ENCODE measurements at regions not wholly inside any gene's neighbourhood (a gene's known extent, or its start where the extent isn't known, plus 50 kb on each side); places are given as distances from the start of the nearest gene placed in this dataset.

GRCh38 chrX:67342138-67342537 lies 201.7 kb upstream of the AR start:
- TF ChIP-seq ZNF501 (tag by site-specific recombination; IDR thresholded peaks at IDR 0.05): no peak
- TF ChIP-seq CTCF (tag by site-specific recombination; IDR thresholded peaks at IDR 0.05): no peak
- TF ChIP-seq ZNF37A (tag by site-specific recombination; IDR thresholded peaks at IDR 0.05): no peak
- no peak for TF ChIP-seq ZNF121 (tag by site-specific recombination; IDR thresholded peaks at IDR 0.05)
- TF ChIP-seq ZNF311 (tag by site-specific recombination; IDR thresholded peaks at IDR 0.05; ENCODE audit: borderline replicate concordance): no peak
- TF ChIP-seq ZNF645 (tag by site-specific recombination; IDR thresholded peaks at IDR 0.05): no peak
- no peak for TF ChIP-seq FEZF1 (tag by site-specific recombination; IDR thresholded peaks at IDR 0.05)
- TF ChIP-seq, protein P1, sequence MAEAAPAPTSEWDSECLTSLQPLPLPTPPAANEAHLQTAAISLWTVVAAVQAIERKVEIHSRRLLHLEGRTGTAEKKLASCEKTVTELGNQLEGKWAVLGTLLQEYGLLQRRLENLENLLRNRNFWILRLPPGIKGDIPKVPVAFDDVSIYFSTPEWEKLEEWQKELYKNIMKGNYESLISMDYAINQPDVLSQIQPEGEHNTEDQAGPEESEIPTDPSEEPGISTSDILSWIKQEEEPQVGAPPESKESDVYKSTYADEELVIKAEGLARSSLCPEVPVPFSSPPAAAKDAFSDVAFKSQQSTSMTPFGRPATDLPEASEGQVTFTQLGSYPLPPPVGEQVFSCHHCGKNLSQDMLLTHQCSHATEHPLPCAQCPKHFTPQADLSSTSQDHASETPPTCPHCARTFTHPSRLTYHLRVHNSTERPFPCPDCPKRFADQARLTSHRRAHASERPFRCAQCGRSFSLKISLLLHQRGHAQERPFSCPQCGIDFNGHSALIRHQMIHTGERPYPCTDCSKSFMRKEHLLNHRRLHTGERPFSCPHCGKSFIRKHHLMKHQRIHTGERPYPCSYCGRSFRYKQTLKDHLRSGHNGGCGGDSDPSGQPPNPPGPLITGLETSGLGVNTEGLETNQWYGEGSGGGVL (tag by site-specific recombination; IDR thresholded peaks at IDR 0.05): no peak

Measured in HEK293 (cell line).